GM21619 (cell line): ENCODE measurements at regions not wholly inside any gene's neighbourhood (a gene's known extent, or its start where the extent isn't known, plus 50 kb on each side); places are given as distances from the start of the nearest gene placed in this dataset.
"Not testable (repeated sequence)": the region's sequence is repeated elsewhere in the genome, so short reads cannot be mapped to it uniquely, and the experiment has no call there.

Source experiments
- ATAC-seq: cut with Tn5 transposase; IDR thresholded peaks from one replicate; pipeline ENCODE4 v1.9.1; 2021; ENCODE audit not compliant: unreplicated experiment

DNA sequence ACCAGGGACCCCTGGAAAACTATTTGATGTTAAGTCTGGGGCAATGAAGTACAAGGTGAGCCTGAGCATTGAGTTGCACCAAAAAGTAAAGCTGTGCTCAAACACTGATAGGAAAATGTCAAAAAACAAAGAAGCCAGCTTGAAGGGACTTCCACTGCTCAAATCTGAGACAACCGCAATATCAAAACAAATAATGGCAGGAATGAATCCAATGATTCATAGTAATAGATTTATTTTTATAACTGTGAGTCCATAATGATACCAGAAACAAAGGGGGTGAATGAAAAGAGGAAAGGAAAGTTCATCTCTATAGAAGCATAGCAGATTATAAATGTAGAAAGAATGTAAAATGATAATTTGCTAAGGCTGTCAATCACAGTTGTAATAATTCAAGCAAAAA, 237.3 kb upstream of the ZBTB20 start:
- ATAC-seq = no peak

DNA sequence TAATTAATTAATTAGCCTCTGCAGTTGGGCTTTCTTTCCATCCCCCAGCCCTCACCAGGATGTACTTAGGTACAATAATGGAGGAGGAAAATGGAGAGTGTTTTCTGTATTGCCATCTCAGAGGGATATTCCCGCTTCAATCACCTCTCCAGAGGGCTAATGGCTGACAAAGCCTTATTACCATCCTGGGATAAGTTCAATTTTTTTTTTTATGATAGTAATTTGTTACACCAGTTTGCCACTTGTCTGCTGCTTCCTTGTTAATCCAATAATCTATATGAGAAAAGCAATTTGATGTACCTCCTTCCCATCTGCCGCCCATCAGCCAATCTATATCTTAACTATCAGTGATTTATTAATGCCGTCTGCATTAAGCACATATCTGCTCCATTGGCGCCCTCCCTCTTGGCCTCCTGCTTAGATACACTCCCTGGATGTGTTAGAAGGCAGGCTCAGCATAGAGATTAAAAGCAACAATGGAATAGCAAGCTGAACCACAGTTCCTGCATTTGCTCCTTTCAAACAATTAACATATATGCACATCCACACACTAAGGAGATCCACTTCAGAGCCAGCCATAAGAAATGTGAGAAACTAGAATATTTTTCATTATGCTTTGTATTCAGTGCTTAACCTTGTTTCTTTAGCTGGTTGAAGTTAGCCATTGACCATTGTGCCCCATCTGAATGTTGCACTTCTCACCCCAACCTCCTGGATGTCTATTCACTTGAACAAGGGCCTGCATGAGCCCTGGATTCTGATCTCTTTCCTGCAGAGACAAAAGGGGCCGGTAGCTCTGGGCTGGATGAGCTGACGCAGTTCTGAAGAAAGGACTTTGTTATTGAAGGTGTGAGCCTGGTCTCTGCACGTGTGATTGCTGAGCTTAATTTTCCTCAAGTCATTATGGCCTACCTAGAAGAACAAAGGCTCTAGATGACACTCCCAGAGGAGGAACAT, 237.3 kb upstream of the GAP43 start:
- ATAC-seq = no peak

- no peak for ATAC-seq
Measured at GRCh38 chr3:115388166-115388565, 235.1 kb upstream of the GAP43 start.

- ATAC-seq = no peak
Measured at GRCh38 chr3:115388811-115389210, 234.5 kb upstream of the GAP43 start.

GRCh38 chr3:115396801-115397200, 226.5 kb upstream of the GAP43 start:
- no peak for ATAC-seq

DNA sequence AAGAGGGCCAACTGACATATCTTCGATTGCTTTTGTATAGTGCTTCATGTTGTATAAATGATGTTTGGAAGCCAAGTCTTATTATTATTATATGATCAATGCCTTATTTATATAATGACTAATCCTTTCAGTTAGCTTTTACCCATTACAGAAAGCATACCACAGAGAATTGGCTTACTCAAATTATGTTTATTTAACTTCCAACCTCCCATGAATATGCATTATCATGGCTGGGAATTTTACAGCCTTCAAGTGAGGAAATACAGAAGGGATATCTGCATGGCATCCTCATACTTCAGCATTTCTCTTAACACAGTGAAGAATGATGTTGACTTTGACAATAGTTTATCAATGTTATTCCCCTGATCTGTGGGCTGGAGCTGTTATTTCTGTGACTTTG, 225.9 kb upstream of the GAP43 start:
- ATAC-seq = no peak

DNA sequence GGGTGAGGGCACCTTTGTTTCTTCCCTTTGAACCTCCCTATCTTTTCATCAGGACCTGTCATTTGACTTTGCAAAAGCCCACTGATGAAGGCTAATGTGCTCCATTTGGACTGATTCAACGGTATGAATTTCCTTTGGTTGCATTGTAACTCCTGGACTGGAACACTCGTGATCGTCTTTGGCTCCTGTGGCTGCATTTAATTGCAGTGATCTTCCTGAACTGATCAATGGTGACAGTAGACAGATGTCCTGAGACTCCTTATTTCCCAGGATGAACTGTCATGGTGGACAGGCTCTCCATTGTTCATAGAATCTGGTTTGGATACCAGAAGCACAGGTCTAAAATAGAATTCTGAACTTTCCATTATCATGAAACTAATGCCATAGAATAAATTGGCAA, 224.8 kb upstream of the GAP43 start:
- ATAC-seq = no peak

DNA sequence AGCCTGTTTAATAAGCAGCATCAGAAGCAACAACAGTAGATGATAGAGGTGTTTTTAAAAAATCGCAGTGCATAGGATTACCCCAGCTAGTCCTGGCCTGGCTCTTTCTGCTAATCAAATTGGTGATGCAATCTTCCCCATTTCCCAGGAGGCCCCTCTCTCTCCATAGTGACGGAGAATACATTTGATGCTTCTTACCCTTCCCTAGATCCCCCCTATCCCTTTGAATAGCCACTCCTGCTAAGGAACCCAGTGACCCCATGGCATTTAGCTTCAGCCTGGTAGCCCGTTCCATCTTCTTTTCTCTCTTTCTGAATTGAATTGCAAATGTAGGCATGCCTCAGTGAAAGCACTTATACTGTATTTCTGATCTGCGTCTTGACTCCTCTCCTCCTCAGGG, 223.6 kb upstream of the GAP43 start:
- no peak for ATAC-seq

GRCh38 chr3:115401298-115401697, 222.0 kb upstream of the GAP43 start:
- no peak for ATAC-seq

- no peak for ATAC-seq
Measured at GRCh38 chr3:115401851-115402501, 221.3 kb upstream of the GAP43 start.

DNA sequence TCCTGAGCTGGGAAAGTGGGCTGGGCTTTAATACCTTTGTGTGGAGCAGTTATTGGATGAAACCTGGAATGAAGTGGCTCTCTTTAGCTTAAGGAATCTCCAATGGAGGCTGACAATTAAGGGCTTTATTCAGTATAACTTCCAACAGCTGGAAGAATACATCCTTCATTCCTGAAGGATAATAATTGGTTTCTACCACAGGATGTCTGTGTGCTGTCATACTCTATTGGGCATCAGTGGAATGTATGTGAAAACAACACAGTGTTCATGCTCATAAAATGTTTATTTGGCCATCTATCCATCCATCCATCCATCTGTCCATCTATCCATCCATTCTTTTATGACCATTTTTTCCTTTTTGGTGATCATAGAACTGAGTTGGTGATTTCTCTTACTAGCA, 220.7 kb upstream of the GAP43 start:
- no peak for ATAC-seq

GRCh38 chr3:115403786-115404185, 219.5 kb upstream of the GAP43 start:
- no peak for ATAC-seq

- ATAC-seq = no peak
Measured at GRCh38 chr3:115409596-115409995, 213.7 kb upstream of the GAP43 start.

DNA sequence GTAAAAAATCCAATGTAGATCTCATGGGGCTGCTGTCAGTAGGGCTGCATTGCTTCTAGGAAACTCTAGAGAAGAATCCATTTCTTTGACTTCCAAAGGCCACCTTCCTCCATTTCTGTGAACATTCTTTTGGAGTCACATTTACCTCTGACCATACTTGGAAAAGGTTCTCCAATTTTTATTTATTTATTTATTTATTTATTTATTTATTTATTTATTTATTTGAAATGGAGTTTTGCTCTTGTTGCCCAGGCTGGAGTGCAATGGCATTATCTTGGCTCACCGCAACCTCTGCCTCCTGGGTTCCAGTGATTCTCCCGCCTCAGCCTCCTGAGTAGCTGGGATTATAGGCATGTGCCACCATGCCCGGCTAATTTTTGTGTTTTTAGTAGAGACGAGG, 208.7 kb upstream of the GAP43 start:
- ATAC-seq = not testable (repeated sequence)

DNA sequence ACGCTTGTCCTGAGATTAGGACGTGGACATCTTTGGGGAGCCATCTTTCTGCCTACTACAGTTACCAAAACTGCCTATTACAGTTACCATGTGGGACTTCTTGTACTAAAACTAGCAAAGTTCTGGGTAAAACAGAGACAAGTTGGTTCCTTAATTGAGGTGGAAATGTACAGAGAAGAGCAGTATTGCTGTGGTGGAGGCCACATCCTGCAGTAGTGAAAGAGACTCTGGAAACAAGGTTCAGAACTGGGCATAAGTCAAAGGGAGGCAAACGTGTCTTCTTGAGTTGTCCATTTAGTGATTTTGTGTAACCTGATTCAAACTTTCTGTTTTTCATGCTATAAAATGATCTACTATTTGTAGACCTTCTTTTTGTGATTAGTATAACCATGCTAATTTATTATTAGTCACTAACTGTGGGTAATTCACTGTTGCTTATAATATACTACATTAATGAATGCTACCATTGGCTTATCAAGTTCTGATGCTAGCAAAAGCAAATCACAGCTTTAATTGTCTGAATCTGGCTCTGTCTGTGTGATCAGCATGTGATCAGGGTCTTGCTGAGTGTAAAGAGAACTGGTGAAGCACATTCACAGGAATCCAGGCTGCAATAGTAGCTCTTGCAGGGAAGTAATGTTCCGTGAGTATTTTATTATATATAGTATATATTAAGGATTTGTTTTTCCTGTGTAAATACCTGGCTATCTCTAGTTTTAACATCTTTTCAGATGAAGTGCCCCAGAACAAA, 207.9 kb upstream of the GAP43 start:
- no peak for ATAC-seq

DNA sequence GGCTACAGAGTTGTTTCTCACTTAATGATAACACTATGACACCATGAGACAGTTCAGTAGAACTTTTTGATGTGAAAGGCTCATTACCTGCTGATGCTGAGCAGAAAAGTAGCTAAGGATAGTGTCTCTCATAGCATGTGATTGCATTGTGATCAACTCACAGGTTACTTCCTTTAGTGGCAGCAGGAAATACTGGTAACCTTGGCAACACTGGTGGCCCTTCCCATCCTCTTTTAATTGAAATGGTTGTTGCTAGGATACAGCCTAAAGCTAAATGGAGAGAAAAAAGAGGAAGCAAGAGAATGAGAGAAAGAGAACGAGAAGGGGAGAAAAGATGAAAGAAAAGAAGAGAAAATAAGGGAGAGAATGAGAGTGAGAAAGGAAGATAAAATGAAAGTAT, 204.7 kb upstream of the GAP43 start:
- no peak for ATAC-seq

GRCh38 chr3:115420086-115420485, 203.2 kb upstream of the GAP43 start:
- ATAC-seq = no peak

- no peak for ATAC-seq
Measured at GRCh38 chr3:115423170-115423569, 200.1 kb upstream of the GAP43 start.

DNA sequence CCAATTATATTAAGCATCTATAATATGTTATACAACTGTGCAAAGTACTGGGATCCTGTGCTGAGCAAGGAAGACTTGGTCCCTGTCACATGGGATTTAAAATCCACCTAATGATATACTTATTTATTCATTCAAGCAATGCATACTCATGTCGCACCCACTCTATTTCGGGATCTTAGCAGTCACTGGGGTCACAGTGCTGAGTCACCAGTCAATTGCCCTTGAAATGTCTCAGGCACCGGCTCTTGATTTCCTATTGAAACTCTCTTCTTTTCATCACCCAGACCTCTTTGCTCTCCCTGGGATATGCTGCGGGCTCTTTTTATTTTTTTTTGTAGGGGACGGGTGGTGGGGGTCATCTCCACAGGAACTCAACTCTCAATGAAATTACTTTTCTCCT, 194.5 kb upstream of the GAP43 start:
- no peak for ATAC-seq

- no peak for ATAC-seq
Measured at GRCh38 chr3:115436767-115437301, 186.5 kb upstream of the GAP43 start.

- no peak for ATAC-seq
Measured at GRCh38 chr3:115438799-115439198, 184.5 kb upstream of the GAP43 start.
